T-helper 1 cell (primary cell): ENCODE measurements at regions not wholly inside any gene's neighbourhood (a gene's known extent, or its start where the extent isn't known, plus 50 kb on each side); places are given as distances from the start of the nearest gene placed in this dataset.

Source experiments
- DNase-seq, 5 donors: peaks; one replicate each; pipeline ENCODE4 v3.0.0-alpha.2; 2012 to 2020

DNA sequence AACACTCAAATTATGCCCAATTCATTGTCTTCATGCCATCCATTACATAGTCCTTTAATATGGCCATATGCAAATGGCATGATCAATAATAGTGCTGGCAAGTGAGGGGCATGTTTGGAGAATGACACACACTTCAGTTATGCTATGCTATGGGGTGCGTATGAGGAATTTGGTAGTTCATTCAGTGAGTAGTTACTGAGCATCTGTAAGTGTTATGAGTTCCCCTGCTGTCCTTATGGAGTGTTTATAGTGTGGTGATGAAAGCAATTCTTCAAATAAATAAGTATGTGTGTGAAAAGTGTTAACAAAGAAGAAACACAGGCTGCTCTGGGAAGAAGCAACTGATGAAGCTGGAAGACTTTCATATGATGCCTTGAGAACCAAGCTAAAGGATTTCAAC lies 383.7 kb upstream of the SLC14A2 start:
- no peak for DNase-seq

GRCh38 chr18:45232061-45232460 lies 383.2 kb upstream of the SLC14A2 start:
- no peak for DNase-seq

- no peak for DNase-seq
Observed at GRCh38 chr18:45236676-45237075, 378.6 kb upstream of the SLC14A2 start.

- DNase-seq, result no peak
Observed at GRCh38 chr18:45237343-45238098, 377.8 kb upstream of the SLC14A2 start.

DNA sequence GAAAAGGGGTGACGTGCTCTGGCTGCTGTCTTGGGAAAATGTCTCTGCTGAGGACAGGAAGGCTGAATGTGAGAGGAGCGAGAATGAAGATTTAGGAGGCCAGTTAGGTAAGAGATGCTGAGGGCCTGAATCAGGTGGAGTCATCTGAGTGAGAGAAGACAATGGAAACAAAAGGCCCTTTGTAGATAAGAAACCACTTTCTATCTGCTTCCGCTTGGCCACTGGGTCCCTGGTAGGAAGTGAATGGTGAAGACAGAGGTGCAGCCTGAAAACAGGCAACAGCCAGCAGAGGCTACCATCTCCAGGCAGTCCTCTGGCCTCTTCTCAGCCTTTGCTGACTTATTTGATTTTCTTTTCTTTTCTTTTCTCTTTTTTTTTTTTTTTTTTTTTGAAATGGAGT lies 374.0 kb upstream of the SLC14A2 start:
- no peak for DNase-seq

GRCh38 chr18:45241982-45242565 lies 373.2 kb upstream of the SLC14A2 start:
- DNase-seq, result no peak

DNA sequence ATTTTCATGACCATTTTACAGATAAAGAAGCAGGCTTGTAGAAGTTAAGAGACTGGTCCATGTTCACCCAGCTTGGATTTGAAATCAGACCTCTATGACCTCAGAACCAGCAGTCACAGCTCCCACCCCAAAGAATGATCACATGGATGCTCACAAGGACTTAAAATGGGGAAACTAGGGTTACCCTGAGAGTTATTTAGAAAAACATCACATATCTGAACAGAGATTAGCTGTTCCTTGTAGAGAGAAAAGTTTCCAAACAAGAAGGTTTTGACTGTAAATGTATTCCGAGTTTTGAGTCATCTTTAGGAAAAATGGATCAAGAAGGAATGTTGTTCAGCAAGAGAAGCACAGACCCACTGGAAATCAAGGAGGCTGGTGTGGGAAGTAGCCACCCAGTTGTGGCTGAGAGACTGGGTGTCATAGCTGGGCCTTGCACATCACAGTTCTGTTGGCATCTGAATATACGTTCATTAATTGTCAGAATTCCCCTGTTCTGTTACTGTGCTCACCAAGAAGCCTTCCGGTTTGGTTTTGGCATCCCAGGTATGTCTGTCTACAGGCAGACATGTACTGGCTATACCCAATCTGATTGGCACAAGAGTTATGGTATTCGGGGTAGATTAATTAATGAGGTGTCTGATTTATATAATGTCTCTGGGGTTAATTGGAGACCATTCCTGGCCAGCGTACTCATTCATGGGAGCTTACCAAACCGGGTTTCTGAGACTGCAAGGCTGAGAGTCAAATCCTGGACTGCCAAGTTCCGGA lies 371.8 kb upstream of the SLC14A2 start:
- DNase-seq, result no peak

GRCh38 chr18:45245091-45245511 lies 370.2 kb upstream of the SLC14A2 start:
- DNase-seq, result no peak

- DNase-seq, result no peak
Observed at GRCh38 chr18:45248240-45248903, 366.9 kb upstream of the SLC14A2 start.

DNA sequence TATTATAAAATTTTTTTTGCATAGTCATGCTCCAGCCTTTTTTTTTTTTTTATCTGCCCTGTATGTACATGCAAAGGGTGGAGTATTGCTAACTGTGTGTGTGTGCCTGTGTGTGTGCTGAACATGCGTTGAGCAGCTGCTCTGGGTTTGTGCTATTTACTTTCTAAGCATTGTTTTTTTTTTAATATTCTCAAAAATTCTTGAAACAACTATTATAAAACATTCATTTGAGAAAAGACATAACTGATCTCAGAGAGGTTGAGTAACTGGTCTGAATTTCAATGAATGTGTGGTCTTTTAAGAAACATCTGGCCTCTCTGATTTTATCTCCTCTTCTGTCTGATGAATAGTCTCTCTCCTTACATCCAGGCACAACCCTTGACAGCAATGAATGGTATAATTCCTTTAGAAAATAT lies 366.0 kb upstream of the SLC14A2 start:
- DNase-seq, result no peak

DNA sequence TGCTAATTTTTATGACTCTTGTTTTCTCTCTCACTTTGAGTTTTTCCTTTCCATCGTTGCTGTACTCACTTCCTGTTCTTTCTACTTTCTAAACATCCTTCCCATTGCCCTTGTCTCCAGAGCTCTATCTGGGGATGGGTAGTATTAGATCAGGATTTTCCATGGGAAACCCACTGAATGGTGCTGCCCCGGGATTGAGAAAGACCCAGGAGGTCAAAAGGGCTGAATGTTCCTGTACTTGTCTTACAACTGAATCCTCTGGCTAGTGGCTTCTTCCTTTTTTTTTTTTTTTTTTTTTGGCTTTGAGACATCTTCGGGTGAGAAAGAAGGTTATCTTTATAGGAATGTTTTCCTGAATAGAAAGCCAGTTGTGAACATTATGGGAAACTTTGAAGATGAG lies 364.8 kb upstream of the SLC14A2 start:
- DNase-seq, result no peak

- no peak for DNase-seq
Observed at GRCh38 chr18:45251236-45251635, 364.0 kb upstream of the SLC14A2 start.

DNA sequence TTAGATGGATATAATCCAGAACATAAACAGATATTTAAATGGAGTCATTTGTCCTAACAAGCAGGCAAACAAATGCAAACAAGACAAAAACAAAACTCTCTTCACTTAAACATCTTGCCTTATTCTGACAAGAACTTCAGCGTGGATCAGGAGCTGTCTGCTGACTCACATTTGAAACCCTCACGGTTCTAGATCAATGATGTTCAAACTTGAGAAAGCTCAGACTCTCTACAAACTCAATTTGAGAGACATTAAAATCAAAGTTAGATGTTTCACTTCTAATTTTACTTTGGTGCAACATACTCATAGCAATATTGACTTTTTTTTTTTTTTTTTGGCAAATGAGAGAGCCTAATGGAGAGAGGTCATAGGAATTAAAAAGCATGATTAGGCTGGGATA lies 362.8 kb upstream of the SLC14A2 start:
- DNase-seq, result no peak

DNA sequence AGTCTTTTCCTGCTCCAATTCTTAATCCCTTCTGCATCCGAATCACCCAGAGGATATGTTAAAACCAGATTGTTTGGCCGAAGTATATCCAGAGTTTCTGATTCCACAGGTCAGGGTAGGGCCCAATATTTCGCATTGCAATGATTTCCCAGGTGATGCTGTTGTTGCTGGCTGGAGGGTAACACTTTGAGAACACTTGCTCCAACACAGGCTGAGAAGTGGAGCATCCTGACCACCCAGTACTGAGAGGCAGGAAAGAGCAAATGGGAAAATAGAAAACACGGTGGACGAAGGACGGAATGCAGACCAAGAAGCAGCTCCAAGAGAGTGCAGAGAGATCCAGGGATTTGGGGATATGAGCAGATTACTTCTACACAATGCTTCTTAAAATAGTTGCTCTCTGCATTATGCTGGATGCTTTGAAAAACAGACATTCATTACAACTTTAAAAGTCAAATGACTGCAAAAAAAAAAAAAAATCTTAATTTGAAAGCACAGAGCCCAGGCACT lies 362.2 kb upstream of the SLC14A2 start:
- DNase-seq, result no peak

DNA sequence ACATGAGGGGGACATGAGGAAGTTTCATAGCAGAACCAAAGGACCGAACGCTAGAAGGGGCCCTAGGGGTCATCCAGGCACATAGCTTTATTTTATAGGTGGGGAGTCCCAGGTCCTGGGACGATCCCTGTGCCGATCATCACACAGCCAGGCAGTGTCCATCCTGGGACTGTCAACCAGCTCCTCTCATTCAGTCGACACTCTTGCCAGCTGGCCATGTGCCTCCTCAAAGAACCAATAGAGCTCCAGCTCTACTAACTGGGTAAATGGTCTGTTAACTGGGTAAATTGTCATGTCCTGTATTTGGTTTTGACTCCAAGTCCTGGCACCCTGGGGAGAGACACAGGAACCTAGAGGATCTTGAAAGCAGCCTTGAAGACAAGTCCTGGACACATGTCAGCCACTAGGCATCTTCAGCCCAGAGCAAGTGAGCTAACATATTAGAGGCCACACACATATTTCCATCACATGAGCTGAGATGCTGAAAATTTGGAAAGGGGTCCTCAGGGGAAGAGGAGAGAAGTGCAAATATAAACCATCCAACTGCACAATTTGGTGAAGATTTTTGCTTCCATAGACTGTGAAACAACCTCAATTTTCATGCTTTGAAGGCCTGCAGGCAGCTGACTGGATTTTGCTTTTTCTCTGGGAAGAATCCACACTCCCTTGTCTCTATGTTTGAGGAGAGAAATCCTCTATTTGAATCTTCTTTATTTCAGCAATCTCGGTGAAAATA lies 361.1 kb upstream of the SLC14A2 start:
- no peak for DNase-seq

- no peak for DNase-seq
Observed at GRCh38 chr18:45254709-45255082, 360.6 kb upstream of the SLC14A2 start.

GRCh38 chr18:45255197-45255890 lies 359.9 kb upstream of the SLC14A2 start:
- no peak for DNase-seq

GRCh38 chr18:45260125-45260524 lies 355.2 kb upstream of the SLC14A2 start:
- DNase-seq, result no peak

GRCh38 chr18:45266023-45266422 lies 349.3 kb upstream of the SLC14A2 start:
- no peak for DNase-seq

DNA sequence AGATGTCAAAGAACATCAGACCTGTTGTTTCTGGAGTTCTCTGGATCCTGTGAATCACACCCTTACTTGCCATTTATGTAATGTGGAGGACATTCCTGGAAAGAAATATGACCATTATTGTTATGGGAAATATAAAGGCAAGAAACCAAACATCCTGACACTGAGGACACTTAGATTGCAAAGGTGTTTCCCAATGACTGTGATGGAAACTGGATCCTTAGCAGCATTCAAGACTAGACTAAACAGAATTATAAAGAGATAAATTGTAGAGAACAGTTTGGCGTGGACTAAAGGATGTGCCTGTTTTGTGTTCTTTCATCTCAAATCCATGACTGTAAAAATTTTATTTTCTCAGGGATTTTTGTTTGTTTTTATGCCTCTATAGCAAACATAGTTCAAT lies 347.7 kb upstream of the SLC14A2 start:
- no peak for DNase-seq

GRCh38 chr18:45268583-45268982 lies 346.7 kb upstream of the SLC14A2 start:
- DNase-seq, result no peak

GRCh38 chr18:45270289-45270771 lies 344.9 kb upstream of the SLC14A2 start:
- DNase-seq, result no peak
